Esophagus muscularis mucosa (tissue), 4 donors: ENCODE measurements at regions not wholly inside any gene's neighbourhood (a gene's known extent, or its start where the extent isn't known, plus 50 kb on each side); places are given as distances from the start of the nearest gene placed in this dataset.

Experiments used
- EP300 ChIP-seq: sonication (generic); formaldehyde crosslinking; IDR thresholded peaks from one replicate; pipeline ENCODE4 v1.6.1; 2017; ENCODE audit warnings: antibody characterized with exemption
- POLR2AphosphoS5 ChIP-seq, 2 donors: sonication (generic); formaldehyde crosslinking; IDR thresholded peaks; one replicate each; pipeline ENCODE4 v1.6.1; 2017; ENCODE audit warnings: antibody characterized with exemption in 2 of 2
- TF ChIP-seq, protein P1 (sequence below), 3 experiments: fragments of 200-600 bp in 2 of 3; fragments of 450-650 bp in 1 of 3; sonication (generic) in 2 of 3; IDR thresholded peaks; one replicate each; pipeline ENCODE4 v1.5.1; 2017 to 2019; ENCODE audit warnings: antibody characterized with exemption in 3 of 3, mild to moderate bottlenecking in 2 of 3, moderate library complexity in 1 of 3

DNA sequence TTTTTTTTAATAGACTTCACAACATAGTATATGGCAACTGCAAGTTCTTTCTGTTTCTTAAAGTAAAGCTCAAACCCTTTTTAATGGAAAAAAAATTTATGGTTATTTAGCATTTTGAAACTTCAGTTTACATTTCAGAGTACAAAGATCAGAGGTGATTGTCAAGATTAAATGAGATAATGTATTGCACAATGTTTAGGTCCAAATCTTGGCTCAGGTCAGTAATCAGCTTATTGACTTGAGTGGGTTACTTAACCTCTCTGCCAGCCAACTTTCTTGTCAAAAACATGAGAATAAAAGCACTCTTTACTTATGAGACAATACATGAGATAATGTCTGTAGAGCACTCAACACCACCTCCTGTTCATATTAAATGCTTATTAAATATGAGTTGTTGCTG is 345.1 kb upstream of the PTPRD start:
- TF ChIP-seq, protein P1, sequence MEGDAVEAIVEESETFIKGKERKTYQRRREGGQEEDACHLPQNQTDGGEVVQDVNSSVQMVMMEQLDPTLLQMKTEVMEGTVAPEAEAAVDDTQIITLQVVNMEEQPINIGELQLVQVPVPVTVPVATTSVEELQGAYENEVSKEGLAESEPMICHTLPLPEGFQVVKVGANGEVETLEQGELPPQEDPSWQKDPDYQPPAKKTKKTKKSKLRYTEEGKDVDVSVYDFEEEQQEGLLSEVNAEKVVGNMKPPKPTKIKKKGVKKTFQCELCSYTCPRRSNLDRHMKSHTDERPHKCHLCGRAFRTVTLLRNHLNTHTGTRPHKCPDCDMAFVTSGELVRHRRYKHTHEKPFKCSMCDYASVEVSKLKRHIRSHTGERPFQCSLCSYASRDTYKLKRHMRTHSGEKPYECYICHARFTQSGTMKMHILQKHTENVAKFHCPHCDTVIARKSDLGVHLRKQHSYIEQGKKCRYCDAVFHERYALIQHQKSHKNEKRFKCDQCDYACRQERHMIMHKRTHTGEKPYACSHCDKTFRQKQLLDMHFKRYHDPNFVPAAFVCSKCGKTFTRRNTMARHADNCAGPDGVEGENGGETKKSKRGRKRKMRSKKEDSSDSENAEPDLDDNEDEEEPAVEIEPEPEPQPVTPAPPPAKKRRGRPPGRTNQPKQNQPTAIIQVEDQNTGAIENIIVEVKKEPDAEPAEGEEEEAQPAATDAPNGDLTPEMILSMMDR (IDR thresholded peaks at IDR 0.05) = no peak
- TF ChIP-seq POLR2AphosphoS5 (IDR thresholded peaks at IDR 0.05) (no peak), EP300 (no peak)
